Activated B cell treated with CpG ODN at 0.5 μM for 24 hours (primary cell): ENCODE measurements at regions not wholly inside any gene's neighbourhood (a gene's known extent, or its start where the extent isn't known, plus 50 kb on each side); places are given as distances from the start of the nearest gene placed in this dataset.
"Not testable (repeated sequence)": the region's sequence is repeated elsewhere in the genome, so short reads cannot be mapped to it uniquely, and the experiment has no call there.

Source experiments
- ATAC-seq: fragments of 200-7000 bp; cut with Tn5 transposase; one replicate; pipeline ENCODE4 v1.10.0; 2021; ENCODE audit warnings: low read depth, mild to moderate bottlenecking, moderate library complexity
- CTCF ChIA-PET: fragments of 350-600 bp; sonication (Branson Sonifier 250); formaldehyde crosslinking; loops from one replicate; lab custom pipeline; 2021; ENCODE audit warnings: antibody characterized with exemption; lab: Charles Lee
- POLR2A ChIA-PET: fragments of 350-600 bp; sonication (Branson Sonifier 250); formaldehyde crosslinking; loops from one replicate; lab custom pipeline; 2021; ENCODE audit warnings: antibody characterized with exemption; lab: Charles Lee
- DNase-seq: peaks from one replicate; pipeline ENCODE4 v3.0.0; 2022
- H3K27ac Mint-ChIP-seq: one replicate; pipeline ENCODE4 v1.8.0; 2020; ENCODE audit warnings: mixed read lengths
- H3K27me3 Mint-ChIP-seq: one replicate; pipeline ENCODE4 v1.8.0; 2021; ENCODE audit warnings: mixed read lengths
- H3K36me3 Mint-ChIP-seq: one replicate; pipeline ENCODE4 v1.8.0; 2021; ENCODE audit warnings: low read depth, mixed read lengths
- H3K4me1 Mint-ChIP-seq: one replicate; pipeline ENCODE4 v1.8.0; 2021; ENCODE audit warnings: mixed read lengths
- H3K4me3 Mint-ChIP-seq: one replicate; pipeline ENCODE4 v1.8.0; 2020; ENCODE audit warnings: mild to moderate bottlenecking, mixed read lengths
- H3K9me3 Mint-ChIP-seq: one replicate; pipeline ENCODE4 v1.8.0; 2020; ENCODE audit warnings: mixed read lengths
- CTCF ChIP-seq: fragments of 200-600 bp; IDR thresholded peaks from one replicate; pipeline ENCODE4 v1.8.0; 2022; ENCODE audit warnings: antibody characterized with exemption, mild to moderate bottlenecking
- intact Hi-C: fragments of 100-400 bp; cut with micrococcal nuclease; formaldehyde crosslinking; loops from one replicate; pipeline ENCODE4 v1.15.1; 2024

GRCh38 chr10:33697016-33697415, 362.5 kb upstream of the NRP1 start:
- intact Hi-C loops, result no loop called here
- DNase-seq (no peak), ATAC-seq (no peak)
- Mint-ChIP-seq H3K36me3 (no peaks in the 10 kb centered on the region), H3K4me3 (no peak overlapping the region), H3K27me3 (no peaks in the 10 kb centered on the region), H3K27ac (no peak overlapping the region), H3K4me1 (no peaks in the 10 kb centered on the region), H3K9me3 (peaks cover 15% of the 10 kb centered on the region)
- ChIA-PET POLR2A (no interaction called here), CTCF (no interaction called here)
- TF ChIP-seq CTCF, result no peak

GRCh38 chr10:33695536-33695935, 361.1 kb upstream of the NRP1 start:
- no peak overlapping the region for H3K4me3 Mint-ChIP-seq
- H3K27me3 Mint-ChIP-seq, result no peaks in the 10 kb centered on the region
- intact Hi-C loops, result no loop called here
- ATAC-seq (no peak), DNase-seq (no peak)
- H3K4me1 Mint-ChIP-seq, result no peaks in the 10 kb centered on the region
- ChIA-PET POLR2A (no interaction called here), CTCF (no interaction called here)
- H3K36me3 Mint-ChIP-seq, result no peaks in the 10 kb centered on the region
- no peak for TF ChIP-seq CTCF
- peaks cover 22% of the 10 kb centered on the region for H3K9me3 Mint-ChIP-seq
- H3K27ac Mint-ChIP-seq, result no peak overlapping the region

GRCh38 chr10:33690536-33690935, 356.1 kb upstream of the NRP1 start:
- H3K36me3 Mint-ChIP-seq, H3K27ac Mint-ChIP-seq, DNase-seq, CTCF ChIA-PET, intact Hi-C loops, POLR2A ChIA-PET, H3K4me3 Mint-ChIP-seq, H3K4me1 Mint-ChIP-seq, H3K27me3 Mint-ChIP-seq, ATAC-seq: not testable (repeated sequence)
- H3K9me3 Mint-ChIP-seq, result peaks cover 33% of the 10 kb centered on the region

GRCh38 chr10:33688506-33688905, 354.0 kb upstream of the NRP1 start:
- Mint-ChIP-seq H3K4me1 (no peaks in the 10 kb centered on the region), H3K9me3 (peaks cover 29% of the 10 kb centered on the region), H3K36me3 (no peaks in the 10 kb centered on the region), H3K27ac (no peak overlapping the region), H3K4me3 (no peak overlapping the region), H3K27me3 (no peaks in the 10 kb centered on the region)
- intact Hi-C loops, result no loop called here
- CTCF ChIA-PET, result no interaction called here
- DNase-seq (no peak), ATAC-seq (no peak)
- TF ChIP-seq CTCF, result no peak
- POLR2A ChIA-PET, result no interaction called here

- intact Hi-C loops, result no loop called here
Measured at GRCh38 chr10:33684211-33684611, 349.7 kb upstream of the NRP1 start.

More at GRCh38 chr10:33684211-33684611, 349.7 kb upstream of the NRP1 start:
- H3K4me3 Mint-ChIP-seq, result no peak overlapping the region
- no peak for TF ChIP-seq CTCF
- DNase-seq (no peak), ATAC-seq (no peak)
- no peak overlapping the region for H3K27ac Mint-ChIP-seq
- no peaks in the 10 kb centered on the region for H3K27me3 Mint-ChIP-seq
- ChIA-PET CTCF (no interaction called here), POLR2A (no interaction called here)
- H3K9me3 Mint-ChIP-seq, result peaks cover 10% of the 10 kb centered on the region
- no peaks in the 10 kb centered on the region for H3K4me1 Mint-ChIP-seq
- H3K36me3 Mint-ChIP-seq, result no peaks in the 10 kb centered on the region
